GM12892 (cell line): ENCODE measurements at regions not wholly inside any gene's neighbourhood (a gene's known extent, or its start where the extent isn't known, plus 50 kb on each side); places are given as distances from the start of the nearest gene placed in this dataset.

Experiments
- POLR2A ChIP-seq: IDR thresholded peaks from 2 replicates; pipeline ENCODE4 v1.6.1; 2011; ENCODE audit warnings: low read depth, low read length, control low read depth
- POLR2AphosphoS5 ChIP-seq: IDR thresholded peaks from 2 replicates; pipeline ENCODE4 v1.6.1; 2011; ENCODE audit warnings: low read depth, low read length, control low read depth
- TAF1 ChIP-seq: IDR thresholded peaks from 2 replicates; pipeline ENCODE4 v1.6.1; 2011; ENCODE audit warnings: low read depth, mild to moderate bottlenecking, control low read depth, low read length, borderline replicate concordance

- TF ChIP-seq POLR2A: no peak
- no peak for TF ChIP-seq TAF1
- no peak for TF ChIP-seq POLR2AphosphoS5
These were observed 94.9 kb upstream of the COL5A1 start for GRCh38 chr9:134546746-134547145.
